ENCODE measurements at regions not wholly inside any gene's neighbourhood (a gene's known extent, or its start where the extent isn't known, plus 50 kb on each side); places are given as distances from the start of the nearest gene placed in this dataset.
"Not testable (repeated sequence)": the region's sequence is repeated elsewhere in the genome, so short reads cannot be mapped to it uniquely, and the experiment has no call there.

DNA sequence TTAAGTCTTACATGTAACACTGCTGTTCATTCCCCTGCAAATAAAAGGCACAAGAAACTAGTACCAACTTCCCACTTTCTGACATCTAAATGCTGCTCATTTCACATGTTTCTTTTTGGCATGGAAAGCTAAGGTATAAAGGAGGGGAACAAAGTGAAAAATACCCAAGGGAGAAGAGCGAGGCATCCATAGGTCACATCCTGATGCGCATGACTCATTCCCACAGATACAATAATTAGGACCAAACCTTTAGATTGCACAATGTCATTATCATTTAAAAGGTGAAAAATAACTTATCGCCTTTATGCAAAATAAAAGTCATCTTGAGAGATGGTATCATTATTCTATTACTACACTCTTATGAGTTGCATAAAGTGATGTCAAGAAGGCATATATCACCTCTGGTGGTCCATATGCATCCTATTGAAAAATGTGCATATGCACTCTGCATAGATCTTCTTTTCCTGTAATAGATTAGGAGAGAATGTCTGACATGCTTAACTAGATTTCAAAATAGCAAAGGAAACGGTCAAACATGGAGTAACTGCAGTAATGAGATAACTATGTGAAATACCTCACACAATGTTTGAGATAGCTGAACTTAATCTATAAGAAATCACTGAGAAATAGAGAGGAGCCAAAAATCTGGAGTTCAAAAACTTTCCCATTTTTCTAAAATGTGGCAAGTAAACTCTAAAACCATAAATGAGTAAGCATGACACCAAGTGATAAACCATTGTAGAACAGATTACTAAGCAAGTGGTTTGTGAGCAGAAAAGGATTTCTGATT, 382.5 kb upstream of the TMTC1 start:
- H3K27me3 Mint-ChIP-seq: peaks cover 2% of the 10 kb centered on the region
- CTCF ChIA-PET: no interaction called here
- H3K36me3 Mint-ChIP-seq: no peaks in the 10 kb centered on the region
- no peak for DNase-seq
- no peak overlapping the region for H3K4me3 Mint-ChIP-seq
- no peaks in the 10 kb centered on the region for H3K9me3 Mint-ChIP-seq
- no peak overlapping the region for H3K27ac Mint-ChIP-seq
- H3K4me1 Mint-ChIP-seq: no peaks in the 10 kb centered on the region

DNA sequence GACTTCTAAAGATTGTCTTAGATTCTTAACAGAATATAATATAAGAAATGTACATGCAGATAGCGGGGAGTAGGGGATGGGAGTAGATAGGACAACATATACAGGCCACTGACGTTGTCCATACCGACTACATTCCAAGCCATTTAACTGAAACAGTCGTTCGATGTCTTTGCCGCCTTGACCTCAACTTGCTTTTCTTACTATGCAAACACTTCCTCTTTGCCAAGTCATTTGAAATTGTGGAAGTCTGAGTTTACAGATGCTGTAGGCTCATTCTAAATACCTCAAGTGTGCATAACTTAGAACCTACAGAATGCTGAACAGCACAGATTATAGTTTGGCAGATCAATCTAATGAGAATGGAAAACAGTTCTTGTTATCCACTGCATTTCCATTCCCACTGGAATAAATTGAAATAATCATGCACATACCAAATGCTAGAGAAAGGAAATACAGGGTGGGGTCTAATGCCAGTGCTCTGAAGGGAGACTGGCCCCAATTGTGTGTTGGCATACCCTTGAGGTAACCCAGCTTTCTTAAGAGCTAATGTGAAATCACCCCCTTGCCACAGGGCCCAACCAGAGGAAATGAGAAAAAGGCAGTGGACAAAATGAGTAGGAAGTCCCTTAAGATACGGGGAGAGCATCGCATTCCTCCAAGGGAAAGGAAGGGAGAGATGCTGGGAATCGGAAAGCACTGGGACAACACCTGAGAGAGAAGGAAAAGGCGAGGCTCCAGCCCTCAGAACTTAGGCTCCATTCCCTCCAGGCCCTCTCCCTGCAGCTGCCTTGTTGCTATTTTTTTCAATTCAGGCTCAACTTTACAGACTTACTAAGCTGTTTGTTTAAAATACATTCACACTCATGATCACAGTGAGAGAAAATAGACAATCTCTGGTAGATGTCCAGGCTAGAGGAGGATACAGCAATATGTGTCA, 380.9 kb upstream of the TMTC1 start:
- no peak overlapping the region for H3K4me3 Mint-ChIP-seq
- no peaks in the 10 kb centered on the region for H3K27me3 Mint-ChIP-seq
- H3K9me3 Mint-ChIP-seq: no peaks in the 10 kb centered on the region
- H3K4me1 Mint-ChIP-seq: no peaks in the 10 kb centered on the region
- CTCF ChIA-PET: no interaction called here
- H3K36me3 Mint-ChIP-seq: no peaks in the 10 kb centered on the region
- no peak overlapping the region for H3K27ac Mint-ChIP-seq
- DNase-seq: no peak

DNA sequence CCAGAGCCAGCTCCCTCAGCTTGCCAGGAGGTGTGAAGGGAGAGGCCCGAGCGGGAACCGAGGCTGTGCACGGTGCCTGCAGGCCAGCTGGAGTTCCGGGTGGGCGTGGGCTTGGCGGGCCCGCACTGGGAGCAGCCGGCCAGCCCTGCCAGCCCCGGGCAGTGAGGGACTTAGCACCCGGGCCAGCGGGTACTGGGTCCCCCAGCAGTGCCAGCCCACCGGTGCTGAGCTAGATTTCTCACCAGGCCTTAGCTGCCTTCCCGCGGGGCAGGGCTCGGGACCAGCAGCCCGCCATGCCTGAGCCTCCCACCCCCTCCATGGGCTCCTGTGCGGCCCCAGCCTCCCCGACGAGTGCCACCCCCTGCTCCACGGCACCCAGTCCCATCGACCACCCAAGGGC, 373.1 kb upstream of the TMTC1 start:
- DNase-seq, H3K27me3 Mint-ChIP-seq, CTCF ChIA-PET, H3K9me3 Mint-ChIP-seq, H3K4me1 Mint-ChIP-seq, H3K27ac Mint-ChIP-seq, H3K4me3 Mint-ChIP-seq, H3K36me3 Mint-ChIP-seq: not testable (repeated sequence)

DNA sequence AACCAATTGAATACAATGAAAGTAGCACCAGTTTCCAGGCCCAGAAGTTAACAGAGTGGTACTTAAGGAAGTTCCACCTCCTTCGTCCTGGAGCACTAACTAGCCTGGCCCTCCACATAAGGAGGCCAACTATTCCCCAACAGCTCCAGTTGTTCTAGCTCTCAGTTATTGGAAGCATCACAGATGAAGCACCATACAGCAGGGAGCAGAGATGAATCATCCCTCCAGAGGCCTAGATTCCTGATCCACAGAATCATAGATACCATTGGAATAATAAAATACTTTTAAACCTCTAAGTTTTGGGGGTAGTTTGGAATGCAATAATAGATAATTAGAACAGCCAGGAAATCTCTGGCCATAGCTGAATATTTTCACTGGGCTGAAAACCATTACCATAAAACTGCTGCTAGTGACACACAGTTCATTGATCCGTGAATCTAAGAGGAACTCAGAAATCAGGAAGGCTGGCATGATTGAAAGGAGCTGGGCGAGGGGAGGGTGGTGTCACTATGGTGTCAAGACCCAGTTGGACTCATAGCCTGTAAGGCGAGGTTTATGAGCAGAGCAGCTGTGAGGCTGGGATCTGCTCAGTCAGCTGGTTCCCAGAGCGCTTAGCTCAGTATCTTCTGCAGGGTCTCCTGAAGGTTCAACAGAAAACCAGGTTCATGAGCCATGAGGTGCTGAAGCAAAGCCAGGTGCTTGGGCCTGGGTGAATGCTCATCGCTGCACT, 371.4 kb upstream of the TMTC1 start:
- CTCF ChIA-PET: no interaction called here
- no peak overlapping the region for H3K4me3 Mint-ChIP-seq
- H3K27ac Mint-ChIP-seq: no peak overlapping the region
- H3K9me3 Mint-ChIP-seq: peaks cover 15% of the 10 kb centered on the region
- H3K27me3 Mint-ChIP-seq: no peaks in the 10 kb centered on the region
- H3K4me1 Mint-ChIP-seq: no peaks in the 10 kb centered on the region
- DNase-seq: no peak
- H3K36me3 Mint-ChIP-seq: no peaks in the 10 kb centered on the region

DNA sequence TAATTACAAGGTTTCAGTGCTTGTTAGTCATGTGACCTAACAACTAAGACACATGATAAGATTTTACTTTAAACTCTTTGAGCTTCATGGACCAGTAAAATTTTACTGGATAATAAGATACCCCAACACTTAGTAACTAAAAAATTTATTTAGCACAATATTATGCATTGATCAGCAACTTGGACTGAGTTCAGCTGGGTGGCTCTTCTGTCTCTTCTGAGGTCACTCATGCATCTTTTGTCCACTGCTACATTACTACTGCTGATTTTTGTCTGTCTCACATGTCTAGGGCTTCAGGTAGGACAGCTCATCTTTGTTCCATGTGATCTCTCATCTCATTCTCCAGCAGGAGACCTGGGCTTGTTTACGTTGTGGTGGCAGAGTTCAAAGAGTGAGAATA, 370.2 kb upstream of the TMTC1 start:
- Mint-ChIP-seq H3K36me3 (no peaks in the 10 kb centered on the region), H3K4me1 (no peaks in the 10 kb centered on the region), H3K4me3 (no peak overlapping the region), H3K27me3 (no peaks in the 10 kb centered on the region), H3K9me3 (peaks cover 19% of the 10 kb centered on the region), H3K27ac (no peak overlapping the region)
- no peak for DNase-seq
- CTCF ChIA-PET: no interaction called here

DNA sequence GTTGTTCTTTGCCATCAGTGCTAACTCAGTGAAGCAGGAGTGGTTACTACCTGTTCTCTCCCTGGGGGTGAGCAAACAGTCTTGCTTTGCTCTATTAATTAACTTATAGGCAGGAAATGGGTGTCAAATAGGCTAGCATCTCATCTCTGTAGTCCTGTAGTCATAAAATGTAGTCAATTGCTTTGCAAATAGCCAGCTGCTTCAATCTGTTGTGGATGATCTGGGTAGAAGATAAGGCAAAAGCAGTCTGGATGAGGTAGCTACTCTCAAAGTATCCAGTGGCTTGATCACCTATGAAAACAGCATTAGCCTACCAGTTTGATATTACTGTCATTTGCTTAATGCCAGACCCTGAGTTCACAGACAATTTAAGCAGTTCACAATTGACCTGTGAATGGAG, 369.0 kb upstream of the TMTC1 start:
- Mint-ChIP-seq H3K4me3 (no peak overlapping the region), H3K36me3 (no peaks in the 10 kb centered on the region), H3K27ac (no peak overlapping the region), H3K9me3 (peaks cover 20% of the 10 kb centered on the region), H3K27me3 (no peaks in the 10 kb centered on the region), H3K4me1 (no peaks in the 10 kb centered on the region)
- DNase-seq: no peak
- CTCF ChIA-PET: no interaction called here

DNA sequence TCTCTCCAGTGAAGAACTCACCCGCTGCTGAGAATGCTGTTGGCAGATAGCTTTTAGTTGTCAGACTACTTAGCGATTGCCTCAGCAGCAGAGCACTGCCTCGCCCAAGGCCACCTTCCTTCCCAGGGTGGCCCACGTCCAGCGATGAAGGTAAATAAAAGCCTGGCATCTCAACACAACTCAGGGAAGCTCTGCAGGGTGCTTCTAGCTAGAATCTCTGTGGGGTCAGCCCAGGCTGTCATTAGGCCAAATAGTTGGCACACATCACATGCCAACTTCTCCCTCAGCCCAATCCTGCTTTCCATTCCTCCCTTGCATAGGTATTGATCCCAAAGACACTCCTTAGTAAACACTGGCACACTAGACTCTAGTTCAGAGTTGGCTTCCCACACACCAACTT, 368.1 kb upstream of the TMTC1 start:
- Mint-ChIP-seq H3K36me3 (no peaks in the 10 kb centered on the region), H3K9me3 (peaks cover 20% of the 10 kb centered on the region), H3K4me3 (no peak overlapping the region), H3K27me3 (no peaks in the 10 kb centered on the region), H3K27ac (no peak overlapping the region), H3K4me1 (no peaks in the 10 kb centered on the region)
- CTCF ChIA-PET: no interaction called here
- no peak for DNase-seq

DNA sequence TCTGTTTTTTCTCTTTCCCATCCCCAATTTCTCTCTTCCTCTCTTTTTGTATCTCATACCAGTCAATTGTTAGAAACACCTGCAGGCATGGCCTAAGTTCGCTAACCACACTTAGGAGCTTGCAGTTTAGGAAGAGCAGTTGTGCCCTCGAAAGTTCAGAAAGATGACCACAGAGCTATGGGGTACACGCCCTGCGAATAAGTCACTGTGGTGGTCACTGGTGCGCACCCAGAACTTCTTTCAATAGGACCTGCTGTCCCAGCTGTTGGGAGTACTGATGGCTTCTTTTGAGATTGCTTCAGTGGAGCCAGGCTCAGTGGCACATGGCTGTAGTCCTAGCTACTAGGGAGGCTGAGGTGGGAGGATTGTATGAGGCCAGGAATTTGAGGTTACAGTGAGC, 362.8 kb upstream of the TMTC1 start:
- Mint-ChIP-seq H3K27ac (no peak overlapping the region), H3K9me3 (peaks cover 14% of the 10 kb centered on the region), H3K4me3 (no peak overlapping the region), H3K4me1 (no peaks in the 10 kb centered on the region), H3K27me3 (no peaks in the 10 kb centered on the region), H3K36me3 (no peaks in the 10 kb centered on the region)
- DNase-seq: no peak
- CTCF ChIA-PET: no interaction called here

DNA sequence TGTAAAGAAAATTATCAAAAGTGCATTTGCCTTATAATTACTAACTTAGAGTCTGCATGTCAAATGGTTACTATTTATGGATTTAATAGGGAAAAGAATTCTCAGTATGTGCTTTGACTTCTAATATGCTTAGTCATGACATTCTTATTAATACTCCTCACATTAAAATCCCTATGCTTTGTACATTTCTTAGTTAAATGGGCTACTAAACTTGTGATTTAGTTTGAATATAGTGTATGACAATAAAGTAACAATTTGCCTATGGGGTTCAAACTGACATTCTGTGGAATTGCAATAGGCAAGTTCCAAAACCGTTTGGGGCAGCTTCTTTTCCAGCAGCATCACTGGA, 361.9 kb upstream of the TMTC1 start:
- H3K36me3 Mint-ChIP-seq: no peaks in the 10 kb centered on the region
- no peaks in the 10 kb centered on the region for H3K27me3 Mint-ChIP-seq
- peaks cover 9% of the 10 kb centered on the region for H3K9me3 Mint-ChIP-seq
- CTCF ChIA-PET: no interaction called here
- H3K4me1 Mint-ChIP-seq: no peaks in the 10 kb centered on the region
- no peak overlapping the region for H3K4me3 Mint-ChIP-seq
- DNase-seq: no peak
- H3K27ac Mint-ChIP-seq: no peak overlapping the region

DNA sequence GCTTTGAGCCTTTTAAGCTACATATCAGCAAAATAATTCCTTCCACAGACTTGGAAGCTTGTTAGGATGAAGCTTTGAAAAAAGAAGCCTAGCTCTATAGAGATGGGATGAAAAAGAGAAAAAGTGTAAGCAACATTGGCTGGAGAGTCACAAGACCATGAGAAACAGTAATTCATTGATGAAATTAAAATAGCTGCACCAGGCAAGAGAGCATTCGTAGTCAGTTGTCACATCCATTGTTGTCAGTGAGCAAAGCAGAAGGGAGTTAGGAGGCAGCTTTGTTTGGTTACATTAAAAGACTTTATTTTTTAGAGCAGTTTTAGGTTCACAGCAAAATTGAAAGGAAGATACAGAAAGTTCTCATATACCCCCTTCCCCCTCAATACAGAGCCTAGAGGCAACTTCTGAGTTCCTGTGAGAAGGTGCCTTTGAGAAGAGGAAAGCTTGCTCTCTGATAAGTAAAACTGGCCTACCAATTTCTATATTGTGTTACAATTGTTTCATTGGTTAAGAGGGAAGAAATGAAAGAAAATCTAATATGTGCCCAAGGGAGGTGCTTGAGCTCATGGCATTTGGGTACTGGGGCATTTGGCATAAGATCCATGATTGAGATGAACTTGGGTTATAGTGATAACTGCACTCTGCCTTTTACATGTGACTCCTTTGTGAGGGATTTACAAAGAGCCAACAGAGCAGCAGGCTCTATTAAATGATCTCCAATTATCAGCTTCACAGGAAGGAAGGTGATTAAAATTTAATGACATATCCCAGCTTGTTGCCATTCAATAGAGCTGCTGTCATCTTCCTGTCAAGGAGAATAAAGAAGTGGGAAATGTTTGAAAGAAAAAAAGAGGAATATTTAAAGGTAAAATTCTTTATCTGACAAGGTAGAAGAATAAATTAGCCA, 361.3 kb upstream of the TMTC1 start:
- H3K27me3 Mint-ChIP-seq: no peaks in the 10 kb centered on the region

DNA sequence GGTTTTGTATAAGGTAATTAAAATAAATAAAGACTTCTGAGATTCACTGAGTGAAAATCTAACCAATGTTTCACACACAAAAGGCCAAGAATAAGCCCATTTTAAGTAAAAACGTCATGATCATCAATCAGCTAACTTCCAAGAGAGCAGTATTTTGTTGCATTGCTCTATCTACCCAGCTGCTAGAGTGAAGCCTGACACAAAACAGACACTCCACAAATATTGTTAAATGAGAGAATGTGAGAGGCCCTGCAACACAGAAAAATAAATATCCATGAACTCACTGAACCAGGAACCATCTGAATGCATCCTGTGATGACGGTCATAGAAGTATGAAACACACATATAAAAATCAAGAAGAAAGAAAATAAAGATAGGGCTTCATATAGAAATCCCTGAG, 358.6 kb upstream of the TMTC1 start:
- H3K36me3 Mint-ChIP-seq: no peaks in the 10 kb centered on the region
- CTCF ChIA-PET: no interaction called here
- H3K4me3 Mint-ChIP-seq: no peak overlapping the region
- H3K27me3 Mint-ChIP-seq: no peaks in the 10 kb centered on the region
- H3K9me3 Mint-ChIP-seq: peaks cover 5% of the 10 kb centered on the region
- H3K27ac Mint-ChIP-seq: no peak overlapping the region
- no peak for DNase-seq
- H3K4me1 Mint-ChIP-seq: no peaks in the 10 kb centered on the region

More for the DNA sequence above, 361.3 kb upstream of the TMTC1 start:
- no peak overlapping the region for H3K27ac Mint-ChIP-seq
- no peaks in the 10 kb centered on the region for H3K36me3 Mint-ChIP-seq
- H3K4me1 Mint-ChIP-seq: no peaks in the 10 kb centered on the region
- H3K4me3 Mint-ChIP-seq: no peak overlapping the region
- H3K9me3 Mint-ChIP-seq: peaks cover 9% of the 10 kb centered on the region
- CTCF ChIA-PET: no interaction called here
- no peak for DNase-seq

DNA sequence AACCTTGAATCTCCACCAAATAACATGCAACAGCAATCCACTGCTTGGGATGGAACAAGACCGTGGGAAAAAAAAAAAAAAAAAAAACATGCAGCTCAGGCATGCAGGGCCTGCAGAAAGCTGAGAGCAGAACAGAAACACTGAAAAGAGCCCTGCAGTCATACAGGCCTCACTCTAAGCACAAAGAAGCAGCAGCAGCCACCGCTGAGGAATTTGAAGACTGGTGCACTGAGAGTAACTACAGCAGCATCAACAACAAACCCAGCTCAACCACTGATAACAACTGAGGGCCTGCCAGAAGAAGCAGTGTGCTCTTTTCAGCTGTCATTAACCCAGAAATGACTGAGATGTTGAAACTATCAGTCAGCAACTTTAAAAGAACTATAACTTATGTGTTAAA, 354.7 kb upstream of the TMTC1 start:
- CTCF ChIA-PET: no interaction called here
- H3K9me3 Mint-ChIP-seq: no peaks in the 10 kb centered on the region
- H3K36me3 Mint-ChIP-seq: no peaks in the 10 kb centered on the region
- H3K27ac Mint-ChIP-seq: no peak overlapping the region
- no peaks in the 10 kb centered on the region for H3K27me3 Mint-ChIP-seq
- H3K4me3 Mint-ChIP-seq: no peak overlapping the region
- no peak for DNase-seq
- no peaks in the 10 kb centered on the region for H3K4me1 Mint-ChIP-seq

DNA sequence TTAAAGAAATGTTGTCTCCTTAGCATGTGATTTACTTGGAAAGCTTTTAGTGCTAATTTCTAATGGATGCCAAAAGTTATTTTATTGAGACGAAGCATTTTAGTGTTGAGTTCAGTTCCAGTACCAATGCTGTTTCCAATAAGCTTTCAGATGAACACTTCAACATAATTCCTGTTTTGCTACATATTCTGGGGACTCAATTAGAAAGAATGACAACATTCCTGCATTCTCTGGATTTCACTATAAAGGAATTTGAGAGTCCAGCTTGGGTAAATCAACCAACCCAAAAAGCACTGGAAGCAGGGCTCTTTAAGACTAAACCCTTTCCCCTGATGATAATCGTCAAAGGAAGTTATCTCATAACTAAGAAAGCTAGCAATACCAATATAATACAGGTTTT, 353.0 kb upstream of the TMTC1 start:
- no peak overlapping the region for H3K27ac Mint-ChIP-seq
- H3K4me3 Mint-ChIP-seq: no peak overlapping the region
- CTCF ChIA-PET: no interaction called here
- H3K27me3 Mint-ChIP-seq: no peaks in the 10 kb centered on the region
- no peak for DNase-seq
- H3K4me1 Mint-ChIP-seq: no peaks in the 10 kb centered on the region
- H3K36me3 Mint-ChIP-seq: no peaks in the 10 kb centered on the region
- H3K9me3 Mint-ChIP-seq: peaks cover 2% of the 10 kb centered on the region

DNA sequence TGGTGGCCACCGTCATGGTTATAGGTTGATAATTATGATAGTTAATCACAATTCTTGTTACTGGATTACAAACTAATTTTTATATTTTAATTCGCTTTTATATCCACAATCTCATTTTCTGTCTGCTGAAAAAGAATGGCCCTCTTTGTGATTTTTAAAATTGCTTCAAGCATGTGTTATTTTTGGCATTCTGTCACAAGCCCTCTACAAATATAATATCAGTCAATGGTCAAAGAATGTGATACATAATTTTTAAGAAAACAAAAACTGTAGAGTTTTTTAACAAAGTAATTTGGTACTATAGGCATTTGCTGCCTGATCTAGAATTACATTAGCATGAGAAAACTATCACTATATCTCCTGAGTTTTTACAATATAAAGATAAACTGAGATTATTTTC, 352.0 kb upstream of the TMTC1 start:
- no peaks in the 10 kb centered on the region for H3K36me3 Mint-ChIP-seq
- CTCF ChIA-PET: no interaction called here
- DNase-seq: no peak

More for the DNA sequence above, 352.0 kb upstream of the TMTC1 start:
- Mint-ChIP-seq H3K4me1 (no peaks in the 10 kb centered on the region), H3K27ac (no peak overlapping the region), H3K4me3 (no peak overlapping the region), H3K27me3 (no peaks in the 10 kb centered on the region), H3K9me3 (peaks cover 5% of the 10 kb centered on the region)

All from activated naive CD4-positive, alpha-beta T cell treated with anti-CD3 and anti-CD28 coated beads, Interleukin-2, amount 10 ng/mL, durations not matched to agents 7 days and 5 days (primary cell).